ENCODE measurements at regions not wholly inside any gene's neighbourhood (a gene's known extent, or its start where the extent isn't known, plus 50 kb on each side); places are given as distances from the start of the nearest gene placed in this dataset.

DNA sequence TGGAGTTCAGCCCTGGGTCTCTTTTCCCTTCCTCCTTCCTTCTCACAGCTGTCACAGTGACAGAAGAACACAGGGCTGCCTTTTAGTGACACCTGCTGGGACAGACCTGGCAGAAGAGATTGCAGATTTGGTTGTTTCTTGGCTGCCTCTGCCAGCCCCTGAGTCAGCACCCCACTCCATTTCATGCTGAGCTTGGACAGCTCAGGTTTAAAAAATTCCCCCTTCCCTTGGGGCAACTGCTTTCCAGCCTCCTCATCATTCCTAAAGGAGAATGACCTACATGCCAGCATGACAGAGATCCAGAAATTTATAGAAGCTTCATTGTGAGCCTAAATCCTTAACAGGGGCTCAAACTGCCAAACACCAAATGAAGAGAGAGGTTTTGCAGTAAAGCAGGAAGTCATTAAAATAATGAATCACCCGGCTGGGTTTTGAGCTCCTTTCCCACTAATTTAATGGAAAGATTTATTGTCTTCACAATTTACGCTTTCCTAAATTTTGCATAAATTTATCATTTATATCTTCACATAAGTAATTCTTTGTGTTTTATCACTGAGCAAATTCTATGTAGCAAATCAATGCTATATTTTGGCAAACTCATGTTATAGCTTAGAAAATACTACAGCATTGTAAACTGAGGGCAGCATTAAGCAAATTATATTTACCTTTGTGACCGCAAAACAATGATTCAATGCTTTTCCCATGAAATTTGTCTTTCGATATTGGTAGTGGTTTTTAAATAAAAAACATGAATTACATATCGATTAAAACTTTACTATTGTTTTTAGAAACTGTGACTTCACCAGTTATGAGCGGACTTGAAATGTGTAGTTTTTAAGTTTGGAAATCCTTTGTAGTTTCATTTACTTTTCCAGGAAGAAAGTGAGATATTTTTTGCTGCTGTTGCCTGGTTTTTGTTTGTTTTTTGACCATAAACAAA, 399.5 kb upstream of the ANKRD30A start:
- H3K4me3 ChIP-seq (ENCODE audit: low read depth, low read length): no peak overlapping the region
- TF ChIP-seq CTCF (conservative IDR thresholded peaks at IDR 0.05; ENCODE audit: low read depth, low read length): peak; percentile 72
- peak; percentile 64 for DNase-seq (ENCODE audit: low read depth)

- no peak for TF ChIP-seq CTCF (conservative IDR thresholded peaks at IDR 0.05; ENCODE audit: low read depth, low read length)
- DNase-seq (ENCODE audit: low read depth): no peak
- H3K4me3 ChIP-seq (ENCODE audit: low read depth, low read length): no peak overlapping the region
Observed at GRCh38 chr10:36722777-36723176, 402.6 kb upstream of the ANKRD30A start.

GRCh38 chr10:36721871-36722270, 403.5 kb upstream of the ANKRD30A start:
- H3K4me3 ChIP-seq (ENCODE audit: low read depth, low read length): no peak overlapping the region
- DNase-seq (ENCODE audit: low read depth): no peak
- TF ChIP-seq CTCF (conservative IDR thresholded peaks at IDR 0.05; ENCODE audit: low read depth, low read length): no peak

DNA sequence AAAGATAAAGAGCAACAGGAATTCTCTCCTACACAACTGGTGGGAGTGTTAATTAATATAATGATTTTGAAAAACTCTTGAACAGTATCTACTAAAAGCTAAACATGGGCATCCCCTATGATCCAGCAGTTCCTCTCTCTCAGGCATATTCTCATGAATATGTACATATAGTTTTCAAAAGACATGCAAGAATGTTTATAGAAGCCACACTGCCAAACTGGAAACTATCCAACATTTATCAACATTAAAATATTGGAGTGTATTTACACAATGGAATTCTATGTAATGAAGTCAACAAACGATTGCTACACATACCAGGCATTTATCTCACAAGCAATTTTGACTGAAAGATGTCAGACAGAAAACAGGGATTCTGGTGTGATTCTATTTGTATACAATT, 404.5 kb upstream of the ANKRD30A start:
- no peak for DNase-seq (ENCODE audit: low read depth)
- TF ChIP-seq CTCF (conservative IDR thresholded peaks at IDR 0.05; ENCODE audit: low read depth, low read length): no peak
- no peak overlapping the region for H3K4me3 ChIP-seq (ENCODE audit: low read depth, low read length)

DNA sequence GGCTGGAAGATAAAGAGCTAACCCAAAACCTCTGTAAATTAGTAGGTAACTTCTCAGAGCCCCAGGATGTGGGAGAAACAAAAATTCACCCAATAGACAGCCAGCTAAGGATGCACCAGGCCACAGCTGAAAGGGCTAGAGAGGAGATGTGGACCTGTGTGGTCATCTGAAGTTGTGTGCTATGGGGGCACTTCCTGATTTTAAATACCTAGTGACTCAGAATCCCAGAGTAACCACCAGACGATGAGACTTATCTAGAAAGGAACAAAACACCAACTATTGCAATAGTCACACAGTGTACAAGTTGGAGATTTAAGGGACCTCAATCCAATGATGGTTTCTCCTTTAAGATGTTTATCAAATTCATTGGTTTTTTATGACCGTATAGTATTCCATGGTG, 408.3 kb upstream of the ANKRD30A start:
- DNase-seq (ENCODE audit: low read depth): no peak
- no peak for TF ChIP-seq CTCF (conservative IDR thresholded peaks at IDR 0.05; ENCODE audit: low read depth, low read length)
- H3K4me3 ChIP-seq (ENCODE audit: low read depth, low read length): no peak overlapping the region

GRCh38 chr10:36716291-36716690, 409.1 kb upstream of the ANKRD30A start:
- no peak for DNase-seq (ENCODE audit: low read depth)
- no peak overlapping the region for H3K4me3 ChIP-seq (ENCODE audit: low read depth, low read length)
- no peak for TF ChIP-seq CTCF (conservative IDR thresholded peaks at IDR 0.05; ENCODE audit: low read depth, low read length)

- DNase-seq (ENCODE audit: low read depth): no peak
- H3K4me3 ChIP-seq (ENCODE audit: low read depth, low read length): no peak overlapping the region
- TF ChIP-seq CTCF (conservative IDR thresholded peaks at IDR 0.05; ENCODE audit: low read depth, low read length): no peak
Observed at GRCh38 chr10:36712695-36713094, 412.7 kb upstream of the ANKRD30A start.
